ENCODE measurements at regions not wholly inside any gene's neighbourhood (a gene's known extent, or its start where the extent isn't known, plus 50 kb on each side); places are given as distances from the start of the nearest gene placed in this dataset.

- dilution Hi-C loops (cut with HindIII; ENCODE audit: low sequenced_read_pairs, unreplicated experiment) (no loop called here), intact Hi-C loops (cut with micrococcal nuclease) (no loop called here), in situ Hi-C loops (cut with MboI; ENCODE audit: low sequenced_read_pairs) (no loop called here)
- DNase-seq (no peak), ATAC-seq (ENCODE audit: low read depth) (no peak)
- Histone ChIP-seq H3K4me1 (ENCODE audit: control insufficient read depth, insufficient read depth, low read length) (no peaks in the 10 kb centered on the region), H3K9ac (ENCODE audit: low read depth, low read length) (no peak overlapping the region), H2BK20ac (ENCODE audit: low read depth, low read length) (no peak overlapping the region), H3K9me1 (ENCODE audit: insufficient read depth, low read length) (no peaks in the 10 kb centered on the region), H3K27ac (ENCODE audit: insufficient read depth, low read length) (no peak overlapping the region), H4K5ac (ENCODE audit: low read depth, low read length) (no peak overlapping the region), H2AK5ac (ENCODE audit: low read depth, low read length) (no peak overlapping the region), H2AK9ac (replicated peaks; ENCODE audit: low read depth, low read length, poor library complexity) (no peak overlapping the region), H3K4me2 (ENCODE audit: low read depth, low read length) (no peak overlapping the region), H3K18ac (ENCODE audit: low read depth, low read length) (no peak overlapping the region), H2BK120ac (ENCODE audit: low read depth, low read length) (no peak overlapping the region), H3K23ac (ENCODE audit: low read depth, low read length) (no peak overlapping the region), H4K8ac (ENCODE audit: low read depth in 2 of 2, low read length in 2 of 2) (no peak overlapping the region), H3K4ac (ENCODE audit: low read depth, low read length) (no peak overlapping the region), H3K56ac (ENCODE audit: extremely low read depth, insufficient read depth, low read length) (no peak overlapping the region), H3K14ac (replicated peaks; ENCODE audit: low read depth, low read length) (no peak overlapping the region), H3K79me1 (ENCODE audit: low read depth in 1 of 2, low read length in 2 of 2) (no peaks in the 10 kb centered on the region), H2BK5ac (ENCODE audit: low read depth, low read length, poor library complexity, severe bottlenecking) (no peak overlapping the region), H4K91ac (ENCODE audit: insufficient read depth, low read depth, low read length) (no peak overlapping the region), H2BK15ac (ENCODE audit: low read depth, low read length) (no peak overlapping the region), H3K36me3 (ENCODE audit: control insufficient read depth, insufficient read depth, low read length) (no peaks in the 10 kb centered on the region), H3K9me3 (ENCODE audit: control insufficient read depth, insufficient read depth, low read length) (peaks cover 4% of the 10 kb centered on the region), H3K4me3 (ENCODE audit: insufficient read depth, low read depth, low read length) (no peak overlapping the region), H3K27me3 (ENCODE audit: control insufficient read depth, insufficient read depth, low read length) (no peaks in the 10 kb centered on the region), H4K20me1 (ENCODE audit: insufficient read depth, low read length) (no peaks in the 10 kb centered on the region), H2AFZ (replicated peaks; ENCODE audit: low read length, poor library complexity) (no peak overlapping the region)
- CTCF ChIA-PET: no interaction called here
- BruUV-seq (replicated peaks): no TSS peak
- WGBS, 2 experiments (ENCODE audit: extremely low coverage in 2 of 2, insufficient read length in 1 of 2): no CpG with 5 or more reads among the region's 4 CpGs
- POLR2A ChIA-PET (ENCODE audit: unreplicated experiment): interaction anchor here (0.5 kb wide), 1 partner anchor 41 kb away, joined by 3 read pairs; no protein-coding TSS in a partner anchor
- TF ChIP-seq NFE2L2 (IDR thresholded peaks at IDR 0.05; ENCODE audit: low read depth, low read length) (no peak), FOS (IDR thresholded peaks at IDR 0.05; ENCODE audit: low read depth, low read length) (no peak), MAZ (IDR thresholded peaks at IDR 0.05; ENCODE audit: borderline replicate concordance, low read depth, low read length) (no peak), MXI1 (IDR thresholded peaks at IDR 0.05; ENCODE audit: borderline replicate concordance, low read depth, low read length) (no peak), SMC3 (IDR thresholded peaks at IDR 0.05; ENCODE audit: low read depth, low read length) (no peak), USF2 (IDR thresholded peaks at IDR 0.05; ENCODE audit: low read depth, low read length) (no peak)
Measured at GRCh38 chr7:68587599-68587998, 1010.7 kb upstream of the AUTS2 start.

Measured in IMR-90 (cell line).